ENCODE measurements at regions not wholly inside any gene's neighbourhood (a gene's known extent, or its start where the extent isn't known, plus 50 kb on each side); places are given as distances from the start of the nearest gene placed in this dataset.

- Histone ChIP-seq H3K4me3 (no peak overlapping the region), H3K9me3 (ENCODE audit: low read depth, low read length) (no peaks in the 10 kb centered on the region), H3K27ac (no peak overlapping the region), H3K36me3 (ENCODE audit: insufficient read depth, low read length) (no peaks in the 10 kb centered on the region), H3K9ac (ENCODE audit: insufficient read length) (no peak overlapping the region)
- TF ChIP-seq FOXP2 (optimal IDR thresholded peaks at IDR 0.05; ENCODE audit: control extremely low read depth, extremely low read length, insufficient read depth): no peak
- no peak for TF ChIP-seq EZH2 (IDR thresholded peaks at IDR 0.05)
- no peak for TF ChIP-seq POLR2AphosphoS5 (IDR thresholded peaks at IDR 0.05; ENCODE audit: borderline replicate concordance, low read depth, low read length)
- no peak for DNase-seq (ENCODE audit: low read depth, low spot score)
Measured at GRCh38 chr2:198749364-198749763, 708.4 kb downstream of the SATB2 start.

DNA sequence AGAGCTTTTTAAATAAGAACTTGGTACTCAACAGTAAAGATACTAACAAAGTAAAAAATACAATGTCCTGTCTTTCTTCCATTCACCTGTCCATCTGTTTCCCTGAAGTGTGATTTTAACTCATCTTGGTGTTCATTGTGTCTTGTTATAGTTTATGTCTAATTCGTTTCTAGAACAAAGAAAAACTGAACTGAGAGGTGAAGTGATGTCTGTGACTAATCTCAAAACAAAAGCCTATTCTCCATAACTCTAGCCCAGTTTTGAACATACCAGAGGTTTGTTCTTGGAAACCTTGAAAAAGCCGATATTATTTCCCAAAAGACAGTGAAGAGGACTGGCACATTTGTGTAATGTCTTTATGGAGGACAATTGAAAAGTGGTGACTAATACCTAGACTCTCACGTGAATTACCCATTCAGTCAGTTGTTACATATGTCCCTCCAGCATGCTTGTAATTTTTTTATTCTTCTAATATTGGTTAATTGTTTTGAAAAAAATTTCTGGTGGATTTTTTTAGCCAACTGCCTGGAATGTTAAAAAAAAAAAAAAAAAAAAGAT lies 725.8 kb downstream of the SATB2 start:
- DNase-seq (ENCODE audit: low read depth, low spot score): no peak
- TF ChIP-seq POLR2AphosphoS5 (IDR thresholded peaks at IDR 0.05; ENCODE audit: borderline replicate concordance, low read depth, low read length) (no peak), FOXP2 (optimal IDR thresholded peaks at IDR 0.05; ENCODE audit: control extremely low read depth, extremely low read length, insufficient read depth) (no peak), EZH2 (IDR thresholded peaks at IDR 0.05) (no peak)
- Histone ChIP-seq H3K27ac (no peak overlapping the region), H3K9me3 (ENCODE audit: low read depth, low read length) (no peaks in the 10 kb centered on the region), H3K9ac (ENCODE audit: insufficient read length) (no peak overlapping the region), H3K4me3 (no peak overlapping the region), H3K36me3 (ENCODE audit: insufficient read depth, low read length) (no peaks in the 10 kb centered on the region)

DNA sequence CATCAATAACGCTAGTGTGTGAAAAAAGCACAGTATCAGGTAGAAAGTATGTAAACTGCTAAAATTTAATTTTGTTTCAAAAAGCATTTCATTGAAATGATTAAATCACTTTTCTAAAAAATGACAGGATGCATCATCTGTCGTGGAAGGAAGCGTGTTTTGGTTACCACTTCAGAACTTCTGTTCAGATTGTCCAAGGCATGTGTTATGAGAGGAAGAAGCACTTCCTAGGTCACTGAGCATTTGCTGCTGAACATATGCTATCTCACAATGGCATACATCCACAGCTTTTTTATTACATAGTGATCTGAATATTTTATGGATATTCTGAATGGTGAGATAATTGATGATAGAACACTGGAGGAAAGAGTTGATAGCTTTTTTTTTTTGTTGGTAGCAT lies 737.5 kb downstream of the SATB2 start:
- Histone ChIP-seq H3K9ac (ENCODE audit: insufficient read length) (no peak overlapping the region), H3K9me3 (ENCODE audit: low read depth, low read length) (no peaks in the 10 kb centered on the region), H3K27ac (no peak overlapping the region), H3K36me3 (ENCODE audit: insufficient read depth, low read length) (no peaks in the 10 kb centered on the region), H3K4me3 (no peak overlapping the region)
- TF ChIP-seq EZH2 (IDR thresholded peaks at IDR 0.05) (no peak), POLR2AphosphoS5 (IDR thresholded peaks at IDR 0.05; ENCODE audit: borderline replicate concordance, low read depth, low read length) (no peak), FOXP2 (optimal IDR thresholded peaks at IDR 0.05; ENCODE audit: control extremely low read depth, extremely low read length, insufficient read depth) (no peak)
- DNase-seq (ENCODE audit: low read depth, low spot score): no peak

DNA sequence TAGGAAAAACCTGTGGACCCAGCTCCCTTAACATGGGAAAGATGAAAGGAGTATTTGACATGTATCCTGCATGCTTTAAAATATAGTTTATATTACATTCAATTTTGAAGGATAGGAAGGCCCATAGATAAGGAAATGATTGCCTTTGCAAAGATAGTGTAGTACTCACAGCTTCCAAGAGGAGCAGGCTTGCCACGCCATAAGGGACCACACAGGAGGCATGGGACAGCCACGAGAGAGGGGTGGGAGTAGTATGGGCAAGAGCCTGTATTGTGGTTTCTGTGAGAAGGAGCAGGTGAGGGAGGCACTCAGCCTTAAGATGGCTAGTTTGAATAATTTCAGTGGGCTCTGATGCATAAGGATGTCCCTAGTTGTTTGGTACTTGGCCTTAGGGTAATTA lies 740.3 kb downstream of the SATB2 start:
- Histone ChIP-seq H3K36me3 (ENCODE audit: insufficient read depth, low read length) (no peaks in the 10 kb centered on the region), H3K9ac (ENCODE audit: insufficient read length) (no peak overlapping the region), H3K4me3 (no peak overlapping the region), H3K27ac (no peak overlapping the region), H3K9me3 (ENCODE audit: low read depth, low read length) (no peaks in the 10 kb centered on the region)
- TF ChIP-seq EZH2 (IDR thresholded peaks at IDR 0.05): no peak
- TF ChIP-seq POLR2AphosphoS5 (IDR thresholded peaks at IDR 0.05; ENCODE audit: borderline replicate concordance, low read depth, low read length): no peak
- no peak for TF ChIP-seq FOXP2 (optimal IDR thresholded peaks at IDR 0.05; ENCODE audit: control extremely low read depth, extremely low read length, insufficient read depth)
- DNase-seq (ENCODE audit: low read depth, low spot score): no peak

- Histone ChIP-seq H3K9me3 (ENCODE audit: low read depth, low read length) (no peaks in the 10 kb centered on the region), H3K9ac (ENCODE audit: insufficient read length) (no peak overlapping the region), H3K36me3 (ENCODE audit: insufficient read depth, low read length) (no peaks in the 10 kb centered on the region), H3K27ac (no peak overlapping the region), H3K4me3 (no peak overlapping the region)
- TF ChIP-seq FOXP2 (optimal IDR thresholded peaks at IDR 0.05; ENCODE audit: control extremely low read depth, extremely low read length, insufficient read depth): no peak
- no peak for DNase-seq (ENCODE audit: low read depth, low spot score)
Measured at GRCh38 chr2:198715302-198715835, 742.4 kb downstream of the SATB2 start.

DNA sequence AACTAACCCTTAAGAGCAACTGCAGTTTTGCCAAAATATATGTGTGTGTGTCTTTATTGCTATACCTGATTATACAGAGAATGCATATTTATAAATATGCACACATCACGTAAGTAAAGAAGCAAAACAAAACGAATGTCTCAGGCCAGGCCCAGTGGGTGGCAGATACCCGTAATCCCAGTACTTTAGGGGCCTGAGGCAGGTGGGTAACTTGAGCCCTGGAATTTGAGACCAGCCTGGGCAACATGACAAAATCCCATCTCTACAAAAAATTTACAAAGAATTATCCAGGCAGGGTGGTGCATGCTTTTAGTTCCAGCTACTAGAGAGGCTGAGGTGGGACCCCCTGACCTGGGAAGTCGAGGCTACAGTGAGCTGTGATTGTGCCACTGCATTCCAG lies 745.3 kb downstream of the SATB2 start:
- DNase-seq (ENCODE audit: low read depth, low spot score): no peak
- Histone ChIP-seq H3K4me3 (no peak overlapping the region), H3K27ac (no peak overlapping the region), H3K36me3 (ENCODE audit: insufficient read depth, low read length) (no peaks in the 10 kb centered on the region), H3K9ac (ENCODE audit: insufficient read length) (no peak overlapping the region), H3K9me3 (ENCODE audit: low read depth, low read length) (no peaks in the 10 kb centered on the region)
- no peak for TF ChIP-seq POLR2AphosphoS5 (IDR thresholded peaks at IDR 0.05; ENCODE audit: borderline replicate concordance, low read depth, low read length)
- no peak for TF ChIP-seq EZH2 (IDR thresholded peaks at IDR 0.05)
- TF ChIP-seq FOXP2 (optimal IDR thresholded peaks at IDR 0.05; ENCODE audit: control extremely low read depth, extremely low read length, insufficient read depth): no peak

DNA sequence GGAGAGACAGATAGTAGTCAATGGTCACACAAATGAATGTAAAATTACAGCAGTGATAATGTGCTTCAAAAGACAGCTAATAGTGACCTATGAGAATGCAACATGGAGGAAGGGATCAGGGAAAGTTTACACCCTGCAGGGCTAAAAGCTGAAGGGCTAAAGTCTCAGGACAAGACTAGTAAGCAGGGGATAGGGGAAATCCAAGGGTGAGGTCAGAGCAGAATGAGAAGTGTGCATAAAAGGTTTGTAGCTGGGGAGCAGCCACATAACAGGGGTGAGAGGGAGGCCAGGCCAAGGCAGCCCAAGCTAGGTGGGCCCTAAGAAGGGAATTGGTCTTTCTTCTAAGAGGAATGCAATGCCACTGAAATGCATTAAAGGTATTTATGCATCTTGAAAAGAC lies 746.3 kb downstream of the SATB2 start:
- no peak for TF ChIP-seq FOXP2 (optimal IDR thresholded peaks at IDR 0.05; ENCODE audit: control extremely low read depth, extremely low read length, insufficient read depth)
- no peak for TF ChIP-seq EZH2 (IDR thresholded peaks at IDR 0.05)
- no peak for TF ChIP-seq POLR2AphosphoS5 (IDR thresholded peaks at IDR 0.05; ENCODE audit: borderline replicate concordance, low read depth, low read length)
- Histone ChIP-seq H3K9ac (ENCODE audit: insufficient read length) (no peak overlapping the region), H3K36me3 (ENCODE audit: insufficient read depth, low read length) (no peaks in the 10 kb centered on the region), H3K27ac (no peak overlapping the region), H3K4me3 (no peak overlapping the region), H3K9me3 (ENCODE audit: low read depth, low read length) (no peaks in the 10 kb centered on the region)
- DNase-seq (ENCODE audit: low read depth, low spot score): no peak

- DNase-seq (ENCODE audit: low read depth, low spot score): no peak
- no peak overlapping the region for H3K27ac ChIP-seq
- H3K9me3 ChIP-seq (ENCODE audit: low read depth, low read length): no peaks in the 10 kb centered on the region
- H3K36me3 ChIP-seq (ENCODE audit: insufficient read depth, low read length): no peaks in the 10 kb centered on the region
- no peak overlapping the region for H3K9ac ChIP-seq (ENCODE audit: insufficient read length)
- TF ChIP-seq POLR2AphosphoS5 (IDR thresholded peaks at IDR 0.05; ENCODE audit: borderline replicate concordance, low read depth, low read length) (no peak), FOXP2 (optimal IDR thresholded peaks at IDR 0.05; ENCODE audit: control extremely low read depth, extremely low read length, insufficient read depth) (no peak), EZH2 (IDR thresholded peaks at IDR 0.05) (no peak)
- H3K4me3 ChIP-seq: no peak overlapping the region
Measured at GRCh38 chr2:198710562-198710961, 747.2 kb downstream of the SATB2 start.

GRCh38 chr2:198706476-198707082 lies 751.2 kb downstream of the SATB2 start:
- TF ChIP-seq FOXP2 (optimal IDR thresholded peaks at IDR 0.05; ENCODE audit: control extremely low read depth, extremely low read length, insufficient read depth) (no peak), EZH2 (IDR thresholded peaks at IDR 0.05) (no peak), POLR2AphosphoS5 (IDR thresholded peaks at IDR 0.05; ENCODE audit: borderline replicate concordance, low read depth, low read length) (no peak)
- Histone ChIP-seq H3K4me3 (no peak overlapping the region), H3K36me3 (ENCODE audit: insufficient read depth, low read length) (no peaks in the 10 kb centered on the region), H3K9ac (ENCODE audit: insufficient read length) (no peak overlapping the region), H3K9me3 (ENCODE audit: low read depth, low read length) (no peaks in the 10 kb centered on the region), H3K27ac (no peak overlapping the region)
- DNase-seq (ENCODE audit: low read depth, low spot score): no peak
